OCI-LY7 (cell line): ENCODE measurements at regions not wholly inside any gene's neighbourhood (a gene's known extent, or its start where the extent isn't known, plus 50 kb on each side); places are given as distances from the start of the nearest gene placed in this dataset.

Source experiments
- BruUV-seq: library from RNA; stranded (reverse); fragments of 400-500 nt; replicated peaks from 2 replicates; lab custom pipeline; 2021; lab: Mats Ljungman, UMichigan
- CTCF ChIA-PET: fragments of 300-600 bp; sonication (Branson Sonifier 250); formaldehyde crosslinking; loops from one replicate; lab custom pipeline; 2022; ENCODE audit warnings: antibody characterized with exemption; ENCODE audit not compliant: unreplicated experiment; lab: Charles Lee
- POLR2A ChIA-PET: fragments of 300-600 bp; sonication (Branson Sonifier 250); formaldehyde crosslinking; loops from one replicate; lab custom pipeline; 2022; ENCODE audit warnings: antibody characterized with exemption; lab: Charles Lee
- DNase-seq: peaks from one replicate; pipeline ENCODE4 v3.0.0-alpha.2; 2015; ENCODE audit warnings: low spot score
- H2AFZ ChIP-seq: fragments of 200-600 bp; sonication (generic), shearing (Covaris generic); 2 replicates; pipeline ENCODE4 v1.6.1; 2014; ENCODE audit warnings: mild to moderate bottlenecking, antibody characterized with exemption, low read length, moderate library complexity
- H3K27ac ChIP-seq: fragments of 200-600 bp; sonication (generic); 2 replicates; pipeline ENCODE4 v1.5.1; 2014; ENCODE audit warnings: mixed run types, low read depth, mild to moderate bottlenecking, moderate library complexity, low read length, inconsistent platforms; ENCODE audit not compliant: poor library complexity, severe bottlenecking
- H3K36me3 ChIP-seq: fragments of 200-600 bp; sonication (generic); 2 replicates; pipeline ENCODE4 v1.6.1; 2014; ENCODE audit warnings: mild to moderate bottlenecking, antibody characterized with exemption, low read length, moderate library complexity, mixed read lengths; ENCODE audit not compliant: insufficient read depth
- H3K4me1 ChIP-seq: fragments of 200-600 bp; sonication (generic); 2 replicates; pipeline ENCODE4 v1.5.1; 2014; ENCODE audit warnings: mild to moderate bottlenecking, low read length; ENCODE audit not compliant: insufficient read depth, poor library complexity, severe bottlenecking
- H3K4me2 ChIP-seq: fragments of 200-600 bp; sonication (generic); 2 replicates; pipeline ENCODE4 v1.6.1; 2014; ENCODE audit warnings: mild to moderate bottlenecking, low read length
- H3K4me3 ChIP-seq: fragments of 200-600 bp; sonication (generic); 2 replicates; pipeline ENCODE4 v1.5.1; 2014; ENCODE audit warnings: mild to moderate bottlenecking, low read depth, low read length; ENCODE audit not compliant: poor library complexity, severe bottlenecking
- H3K79me2 ChIP-seq: fragments of 200-600 bp; sonication (generic); 2 replicates; pipeline ENCODE4 v1.6.1; 2016; ENCODE audit warnings: low read depth, mild to moderate bottlenecking, low read length, moderate library complexity, mixed read lengths; ENCODE audit not compliant: insufficient read depth
- H3K9me2 ChIP-seq: fragments of 200-600 bp; sonication (generic); 2 replicates; pipeline ENCODE4 v1.6.1; 2016; ENCODE audit warnings: mild to moderate bottlenecking, low read length, mixed read lengths; ENCODE audit not compliant: insufficient read depth
- H3K9me3 ChIP-seq: fragments of 200-600 bp; sonication (generic); 2 replicates; pipeline ENCODE4 v1.6.1; 2014; ENCODE audit warnings: mild to moderate bottlenecking, mixed run types, low read length, mixed read lengths
- H4K20me1 ChIP-seq: fragments of 200-600 bp; sonication (generic); 2 replicates; pipeline ENCODE4 v1.6.1; 2014; ENCODE audit warnings: mild to moderate bottlenecking, antibody characterized with exemption, low read length, moderate library complexity, mixed read lengths; ENCODE audit not compliant: insufficient read depth
- CTCF ChIP-seq: fragments of 200-600 bp; sonication (generic); conservative IDR thresholded peaks from 2 replicates; pipeline ENCODE4 v1.5.1; 2014; ENCODE audit warnings: mild to moderate bottlenecking, antibody characterized with exemption, low read length, moderate library complexity, mixed read lengths
- EZH2phosphoT487 ChIP-seq: fragments of 200-600 bp; sonication (generic); IDR thresholded peaks from 2 replicates; pipeline ENCODE4 v1.6.1; 2018; ENCODE audit warnings: low read depth, borderline replicate concordance, mild to moderate bottlenecking, mixed run types, antibody characterized with exemption, low read length, moderate library complexity, mixed read lengths
- intact Hi-C: fragments of 100-400 bp; cut with micrococcal nuclease; formaldehyde crosslinking; loops from one replicate; pipeline ENCODE4 v1.10.0; 2022; ENCODE audit not compliant: unreplicated experiment

- Histone ChIP-seq H3K27ac (no peak overlapping the region), H3K4me3 (no peak overlapping the region), H3K4me1 (peaks cover 23% of the 10 kb centered on the region), H3K79me2 (peaks cover 96% of the 10 kb centered on the region), H3K36me3 (peaks cover 13% of the 10 kb centered on the region; the same call in 1 of the 2 replicates), H3K9me2 (no peaks in the 10 kb centered on the region), H2AFZ (no peak overlapping the region), H3K4me2 (no peak overlapping the region), H3K9me3 (peaks cover 16% of the 10 kb centered on the region; the same call in 1 of the 2 replicates), H4K20me1 (peaks cover 9% of the 10 kb centered on the region; the same call in 1 of the 2 replicates)
- no peak for TF ChIP-seq EZH2phosphoT487
- intact Hi-C loops = no loop called here
- POLR2A ChIA-PET = interaction anchor here (0.5 to 2.5 kb wide), 4 partner anchors 10 to 73 kb away, joined by 3 to 14 read pairs (median 4); no protein-coding TSS in a partner anchor
- no peak for DNase-seq
- CTCF ChIA-PET = no interaction called here
- no TSS peak for BruUV-seq
Observed at GRCh38 chr3:72421786-72422185, 426.5 kb downstream of the SHQ1 start.

- Histone ChIP-seq H3K9me2 (no peaks in the 10 kb centered on the region), H3K4me3 (no peak overlapping the region), H3K36me3 (peaks cover 13% of the 10 kb centered on the region; the same call in 1 of the 2 replicates), H3K27ac (no peak overlapping the region), H2AFZ (no peak overlapping the region), H3K4me1 (peaks cover 16% of the 10 kb centered on the region), H3K79me2 (peaks cover 94% of the 10 kb centered on the region), H4K20me1 (peaks cover 3% of the 10 kb centered on the region; the same call in 1 of the 2 replicates), H3K9me3 (peaks cover 16% of the 10 kb centered on the region; the same call in 1 of the 2 replicates), H3K4me2 (no peak overlapping the region)
- POLR2A ChIA-PET = interaction anchor here (0.7 to 2.5 kb wide), 2 partner anchors 10 to 41 kb away, joined by 3 to 14 read pairs; no protein-coding TSS in a partner anchor
- TF ChIP-seq EZH2phosphoT487 (no peak), CTCF (no peak)
- intact Hi-C loops = no loop called here
- no peak for DNase-seq
- CTCF ChIA-PET = no interaction called here
- no TSS peak for BruUV-seq
Observed at GRCh38 chr3:72421126-72421525, 427.1 kb downstream of the SHQ1 start.

- Histone ChIP-seq H3K79me2 (peaks cover 93% of the 10 kb centered on the region), H3K36me3 (peaks cover 13% of the 10 kb centered on the region; the same call in 1 of the 2 replicates), H3K4me3 (no peak overlapping the region), H2AFZ (no peak overlapping the region), H3K27ac (no peak overlapping the region), H3K4me2 (no peak overlapping the region), H4K20me1 (0 out of 2 replicates have a peak, but pooled peaks cover 3% of the 10 kb centered on the region), H3K9me3 (peaks cover 16% of the 10 kb centered on the region; the same call in 1 of the 2 replicates), H3K4me1 (no peaks in the 10 kb centered on the region), H3K9me2 (no peaks in the 10 kb centered on the region)
- CTCF ChIA-PET = no interaction called here
- intact Hi-C loops = no loop called here
- DNase-seq = no peak
- no TSS peak for BruUV-seq
- no peak for TF ChIP-seq EZH2phosphoT487
- TF ChIP-seq CTCF = no peak
- POLR2A ChIA-PET = interaction anchor here (1.2 kb wide), 2 partner anchors 23 to 29 kb away, joined by 3 read pairs; no protein-coding TSS in a partner anchor
Observed at GRCh38 chr3:72418856-72419255, 429.4 kb downstream of the SHQ1 start.
